PC-3 (cell line): ENCODE measurements at regions not wholly inside any gene's neighbourhood (a gene's known extent, or its start where the extent isn't known, plus 50 kb on each side); places are given as distances from the start of the nearest gene placed in this dataset.

Experiments used
- CTCF ChIP-seq: fragments of 300-600 bp; sonication (generic); conservative IDR thresholded peaks from 2 replicates; pipeline ENCODE4 v1.5.1; 2017; ENCODE audit warnings: antibody characterized with exemption, low read depth, mild to moderate bottlenecking, low read length
- EZH2 ChIP-seq: fragments of 300-600 bp; sonication (generic); IDR thresholded peaks from one replicate; pipeline ENCODE4 v1.6.1; 2017; ENCODE audit warnings: antibody characterized with exemption, mild to moderate bottlenecking, low read length; ENCODE audit not compliant: unreplicated experiment
- EZH2phosphoT487 ChIP-seq: fragments of 300-600 bp; sonication (generic); IDR thresholded peaks from 2 replicates; pipeline ENCODE4 v1.6.1; 2018; ENCODE audit warnings: mild to moderate bottlenecking, antibody characterized with exemption, low read length, borderline replicate concordance

DNA sequence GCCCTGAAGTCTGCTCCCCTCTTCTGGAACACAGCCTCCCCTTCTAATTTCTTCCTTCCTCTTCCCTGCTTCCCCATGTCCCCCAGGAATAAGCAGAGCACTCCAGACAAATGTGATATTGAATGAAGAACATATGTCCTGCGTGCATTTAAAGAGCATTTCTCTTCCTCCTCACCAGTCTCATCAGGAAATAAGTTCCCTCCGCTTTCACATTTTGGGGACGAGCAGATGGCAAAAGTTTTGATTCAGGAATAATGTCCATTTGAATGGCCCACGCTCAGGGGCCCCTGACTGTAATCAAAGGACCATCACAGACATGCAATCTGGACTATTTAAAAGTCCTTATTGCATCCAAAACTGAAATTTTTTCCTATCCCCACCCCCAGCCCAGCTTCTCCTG is 316.1 kb downstream of the CDK5RAP2 start:
- no peak for TF ChIP-seq CTCF
- TF ChIP-seq EZH2, result no peak
- no peak for TF ChIP-seq EZH2phosphoT487
